GM12872 (cell line): ENCODE measurements at regions not wholly inside any gene's neighbourhood (a gene's known extent, or its start where the extent isn't known, plus 50 kb on each side); places are given as distances from the start of the nearest gene placed in this dataset.

ENCODE experiments used
- TF ChIP-seq, protein P1 (sequence below): IDR thresholded peaks from 3 replicates; pipeline ENCODE4 v1.5.1; 2011; ENCODE audit warnings: low read depth, mild to moderate bottlenecking, low read length, moderate library complexity; ENCODE audit not compliant: insufficient read depth

- TF ChIP-seq, protein P1, sequence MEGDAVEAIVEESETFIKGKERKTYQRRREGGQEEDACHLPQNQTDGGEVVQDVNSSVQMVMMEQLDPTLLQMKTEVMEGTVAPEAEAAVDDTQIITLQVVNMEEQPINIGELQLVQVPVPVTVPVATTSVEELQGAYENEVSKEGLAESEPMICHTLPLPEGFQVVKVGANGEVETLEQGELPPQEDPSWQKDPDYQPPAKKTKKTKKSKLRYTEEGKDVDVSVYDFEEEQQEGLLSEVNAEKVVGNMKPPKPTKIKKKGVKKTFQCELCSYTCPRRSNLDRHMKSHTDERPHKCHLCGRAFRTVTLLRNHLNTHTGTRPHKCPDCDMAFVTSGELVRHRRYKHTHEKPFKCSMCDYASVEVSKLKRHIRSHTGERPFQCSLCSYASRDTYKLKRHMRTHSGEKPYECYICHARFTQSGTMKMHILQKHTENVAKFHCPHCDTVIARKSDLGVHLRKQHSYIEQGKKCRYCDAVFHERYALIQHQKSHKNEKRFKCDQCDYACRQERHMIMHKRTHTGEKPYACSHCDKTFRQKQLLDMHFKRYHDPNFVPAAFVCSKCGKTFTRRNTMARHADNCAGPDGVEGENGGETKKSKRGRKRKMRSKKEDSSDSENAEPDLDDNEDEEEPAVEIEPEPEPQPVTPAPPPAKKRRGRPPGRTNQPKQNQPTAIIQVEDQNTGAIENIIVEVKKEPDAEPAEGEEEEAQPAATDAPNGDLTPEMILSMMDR = peak; percentile 12; the same call in 1 of the 3 replicates
Observed at GRCh38 chr6:165098165-165098564, 211.2 kb downstream of the C6orf118 start.

- TF ChIP-seq, protein P1 = no peak
Observed at GRCh38 chr6:165096868-165097267, 212.5 kb downstream of the C6orf118 start.

- TF ChIP-seq, protein P1 = no peak
Observed at GRCh38 chr6:165096209-165096608, 213.2 kb downstream of the C6orf118 start.

DNA sequence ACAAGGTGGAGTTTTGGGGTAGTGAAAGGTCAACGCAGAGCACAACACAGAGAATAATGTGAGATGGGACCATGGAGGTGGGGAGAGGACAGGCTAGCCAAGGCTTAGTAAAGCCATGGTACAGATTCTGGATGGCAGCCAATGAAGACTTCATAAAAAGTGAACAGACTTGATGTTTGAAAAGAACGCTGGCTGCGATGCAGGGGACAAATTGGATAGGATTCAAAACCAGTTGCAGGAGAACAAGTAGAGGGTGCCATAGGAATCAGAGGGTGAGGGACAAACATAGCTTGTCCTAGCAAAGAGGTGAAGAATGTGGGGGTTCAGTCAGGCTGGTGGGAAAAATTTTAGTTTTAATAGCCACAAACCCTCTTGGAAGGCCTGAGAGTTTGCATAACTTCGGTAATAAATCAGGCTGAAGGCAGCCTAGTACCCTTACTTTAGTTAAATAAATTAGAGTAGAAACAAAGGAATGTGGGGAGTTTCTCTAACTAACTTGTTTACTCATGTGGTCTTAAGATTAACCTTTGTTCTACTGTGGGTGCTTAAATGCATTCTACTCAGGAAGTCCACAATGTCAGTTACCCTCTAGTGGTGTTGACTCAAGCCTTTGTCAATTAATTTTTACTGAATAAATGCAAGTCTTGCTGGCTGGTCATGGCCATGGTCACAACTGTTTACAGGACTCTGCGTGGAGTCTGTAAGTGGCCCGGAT is 216.4 kb downstream of the C6orf118 start:
- TF ChIP-seq, protein P1 = no peak

GRCh38 chr6:165091121-165091785 is 218.2 kb downstream of the C6orf118 start:
- TF ChIP-seq, protein P1 = no peak

DNA sequence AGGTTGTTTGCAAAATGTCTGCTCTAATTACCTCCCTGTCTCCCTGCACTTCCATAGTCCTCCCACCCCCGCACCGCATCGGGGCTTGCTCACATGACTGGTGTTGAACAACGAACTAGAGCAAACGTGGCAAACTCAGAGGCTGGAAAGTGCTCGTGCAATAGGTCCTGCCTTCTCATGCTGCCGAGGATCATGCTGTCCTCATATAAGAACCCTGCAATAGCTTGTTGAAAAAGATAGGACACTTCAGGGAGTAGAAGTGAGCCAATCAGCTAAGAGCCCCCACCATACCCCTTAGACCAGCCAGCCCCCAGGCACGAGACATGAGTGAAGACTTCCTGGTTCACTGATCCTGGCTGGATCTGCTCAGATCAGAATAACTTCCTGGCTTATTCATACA is 219.2 kb downstream of the C6orf118 start:
- TF ChIP-seq, protein P1 = no peak

DNA sequence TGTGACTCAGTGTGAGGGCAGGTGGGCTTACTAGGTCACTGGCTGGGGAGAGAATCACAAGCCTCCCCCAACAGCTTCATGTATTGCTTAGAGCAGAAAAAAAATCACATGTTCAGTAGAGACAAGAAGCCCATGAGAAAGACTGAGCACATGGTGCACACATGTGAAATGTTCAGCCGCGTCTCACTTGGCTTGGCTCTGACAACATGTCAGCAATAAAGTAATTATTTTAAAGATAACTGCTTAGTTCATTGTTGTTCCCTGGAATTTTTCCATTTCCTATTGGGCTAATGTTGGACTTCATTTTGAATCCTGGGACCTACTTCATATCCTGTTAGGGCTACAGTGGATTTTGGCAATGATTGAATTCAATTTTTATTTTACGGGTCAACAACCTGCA is 222.6 kb downstream of the C6orf118 start:
- TF ChIP-seq, protein P1 = no peak
